ENCODE measurements at regions not wholly inside any gene's neighbourhood (a gene's known extent, or its start where the extent isn't known, plus 50 kb on each side); places are given as distances from the start of the nearest gene placed in this dataset.

DNA sequence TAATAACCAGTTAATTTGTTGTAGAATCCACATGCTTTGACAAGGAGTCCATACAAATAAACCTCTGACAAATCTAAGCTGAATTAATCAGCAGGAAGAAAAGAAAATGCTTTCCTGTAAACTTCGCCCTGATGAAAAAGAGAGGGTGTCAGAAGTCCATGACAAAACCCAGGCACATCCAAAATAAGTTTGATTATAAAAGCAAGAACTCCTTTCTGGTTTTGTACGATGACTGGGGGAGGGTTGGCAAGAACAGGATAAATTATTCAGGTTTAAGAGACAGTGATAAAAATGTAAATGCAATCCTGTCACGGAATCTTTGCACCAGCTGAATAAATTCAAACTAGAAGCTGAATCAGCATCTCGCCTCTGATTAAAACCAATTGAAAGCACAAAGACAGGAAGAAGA is 469.2 kb upstream of the TNP1 start:
- Histone ChIP-seq H3K4me2 (ENCODE audit: low read length) (no peak overlapping the region), H3K4me3 (ENCODE audit: low read depth, low read length, poor library complexity, severe bottlenecking) (no peak overlapping the region), H3K9me2 (ENCODE audit: insufficient read depth, low read length) (no peaks in the 10 kb centered on the region), H3K36me3 (ENCODE audit: insufficient read depth, low read length) (no peaks in the 10 kb centered on the region), H3K79me2 (ENCODE audit: insufficient read depth, low read depth, low read length) (no peaks in the 10 kb centered on the region), H2AFZ (ENCODE audit: low read length) (no peak overlapping the region), H3K4me1 (ENCODE audit: insufficient read depth, low read length, poor library complexity, severe bottlenecking) (no peaks in the 10 kb centered on the region), H3K9me3 (ENCODE audit: low read length) (no peaks in the 10 kb centered on the region), H3K27ac (ENCODE audit: low read depth, low read length, poor library complexity, severe bottlenecking) (no peak overlapping the region), H4K20me1 (ENCODE audit: insufficient read depth, low read length) (no peaks in the 10 kb centered on the region)
- BruUV-seq (replicated peaks): no TSS peak
- TF ChIP-seq, protein P1, sequence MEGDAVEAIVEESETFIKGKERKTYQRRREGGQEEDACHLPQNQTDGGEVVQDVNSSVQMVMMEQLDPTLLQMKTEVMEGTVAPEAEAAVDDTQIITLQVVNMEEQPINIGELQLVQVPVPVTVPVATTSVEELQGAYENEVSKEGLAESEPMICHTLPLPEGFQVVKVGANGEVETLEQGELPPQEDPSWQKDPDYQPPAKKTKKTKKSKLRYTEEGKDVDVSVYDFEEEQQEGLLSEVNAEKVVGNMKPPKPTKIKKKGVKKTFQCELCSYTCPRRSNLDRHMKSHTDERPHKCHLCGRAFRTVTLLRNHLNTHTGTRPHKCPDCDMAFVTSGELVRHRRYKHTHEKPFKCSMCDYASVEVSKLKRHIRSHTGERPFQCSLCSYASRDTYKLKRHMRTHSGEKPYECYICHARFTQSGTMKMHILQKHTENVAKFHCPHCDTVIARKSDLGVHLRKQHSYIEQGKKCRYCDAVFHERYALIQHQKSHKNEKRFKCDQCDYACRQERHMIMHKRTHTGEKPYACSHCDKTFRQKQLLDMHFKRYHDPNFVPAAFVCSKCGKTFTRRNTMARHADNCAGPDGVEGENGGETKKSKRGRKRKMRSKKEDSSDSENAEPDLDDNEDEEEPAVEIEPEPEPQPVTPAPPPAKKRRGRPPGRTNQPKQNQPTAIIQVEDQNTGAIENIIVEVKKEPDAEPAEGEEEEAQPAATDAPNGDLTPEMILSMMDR (conservative IDR thresholded peaks at IDR 0.05; ENCODE audit: low read length): no peak
- no peak for TF ChIP-seq EZH2phosphoT487 (IDR thresholded peaks at IDR 0.05; ENCODE audit: borderline replicate concordance, low read depth, low read length)
- intact Hi-C loops (cut with micrococcal nuclease; ENCODE audit: unreplicated experiment): no loop called here
- ChIA-PET CTCF (ENCODE audit: unreplicated experiment) (no interaction called here), POLR2A (interaction anchor here (0.5 to 1.0 kb wide), 3 partner anchors 9 to 114 kb away, joined by 4 to 6 read pairs (median 4); no protein-coding TSS in a partner anchor)
- no peak for DNase-seq (ENCODE audit: low spot score)

DNA sequence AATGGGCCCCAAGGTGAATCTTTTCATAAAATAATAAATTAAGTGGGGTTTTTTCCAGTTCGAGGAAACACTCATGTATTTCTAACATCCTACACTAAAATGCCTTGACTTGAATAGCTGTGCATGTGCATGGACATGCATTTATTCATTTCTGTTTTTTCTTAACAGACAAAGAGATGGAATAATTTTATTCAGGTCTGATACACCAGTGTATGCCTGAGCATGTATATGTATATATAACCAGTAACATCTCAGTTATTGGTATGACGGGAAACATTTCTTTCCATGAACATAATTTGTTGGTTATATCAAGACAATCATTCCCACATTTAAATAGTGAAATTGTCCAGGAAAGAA is 468.7 kb upstream of the TNP1 start:
- intact Hi-C loops (cut with micrococcal nuclease; ENCODE audit: unreplicated experiment): no loop called here
- ChIA-PET CTCF (ENCODE audit: unreplicated experiment) (no interaction called here), POLR2A (interaction anchor here (1.0 kb wide), 1 partner anchor 10 kb away, joined by 6 read pairs; no protein-coding TSS in a partner anchor)
- no peak for DNase-seq (ENCODE audit: low spot score)
- no peaks in the 10 kb centered on the region for H3K9me3 ChIP-seq (ENCODE audit: low read length)
- H3K79me2 ChIP-seq (ENCODE audit: insufficient read depth, low read depth, low read length): no peaks in the 10 kb centered on the region
- H3K4me1 ChIP-seq (ENCODE audit: insufficient read depth, low read length, poor library complexity, severe bottlenecking): no peaks in the 10 kb centered on the region
- H3K4me3 ChIP-seq (ENCODE audit: low read depth, low read length, poor library complexity, severe bottlenecking): no peak overlapping the region
- H3K4me2 ChIP-seq (ENCODE audit: low read length): no peak overlapping the region
- H3K27ac ChIP-seq (ENCODE audit: low read depth, low read length, poor library complexity, severe bottlenecking): no peak overlapping the region
- TF ChIP-seq EZH2phosphoT487 (IDR thresholded peaks at IDR 0.05; ENCODE audit: borderline replicate concordance, low read depth, low read length): no peak
- TF ChIP-seq, protein P1 (conservative IDR thresholded peaks at IDR 0.05; ENCODE audit: low read length): no peak
- no peak overlapping the region for H2AFZ ChIP-seq (ENCODE audit: low read length)
- no TSS peak for BruUV-seq (replicated peaks)
- no peaks in the 10 kb centered on the region for H3K9me2 ChIP-seq (ENCODE audit: insufficient read depth, low read length)
- H4K20me1 ChIP-seq (ENCODE audit: insufficient read depth, low read length): no peaks in the 10 kb centered on the region
- no peaks in the 10 kb centered on the region for H3K36me3 ChIP-seq (ENCODE audit: insufficient read depth, low read length)

DNA sequence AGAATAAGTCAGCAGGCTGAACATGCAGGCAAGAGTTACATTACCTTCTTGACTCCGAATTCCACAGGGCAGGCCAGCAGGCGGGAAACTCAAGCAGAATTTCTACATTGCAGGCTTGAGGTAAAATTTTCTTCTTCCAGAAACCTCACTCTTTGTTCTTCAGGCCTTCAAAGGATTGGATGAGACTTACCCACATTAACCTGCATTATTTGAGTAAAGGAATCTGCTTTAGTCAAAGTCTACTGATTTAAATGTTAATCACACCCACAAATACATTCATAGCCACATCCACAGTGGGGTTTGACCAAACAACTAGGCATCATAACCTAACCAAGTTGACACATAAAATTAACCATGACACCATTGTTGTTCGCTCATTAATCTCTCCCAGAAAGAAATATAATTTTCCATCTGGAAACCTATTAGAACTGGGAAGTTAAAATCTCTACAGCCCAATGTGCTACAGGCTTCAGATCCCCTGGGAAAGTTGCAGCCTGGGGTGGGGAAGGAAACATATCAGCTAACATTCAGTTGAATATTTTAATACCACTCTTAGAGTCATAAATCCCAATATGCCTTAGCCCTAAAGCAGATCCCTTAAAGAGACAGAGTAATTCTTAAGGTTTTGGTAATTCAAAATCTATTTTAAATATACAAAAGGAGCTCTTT is 468.2 kb upstream of the TNP1 start:
- no peaks in the 10 kb centered on the region for H3K79me2 ChIP-seq (ENCODE audit: insufficient read depth, low read depth, low read length)
- ChIA-PET CTCF (ENCODE audit: unreplicated experiment) (no interaction called here), POLR2A (interaction anchor here (1.0 kb wide), 1 partner anchor 10 kb away, joined by 6 read pairs; no protein-coding TSS in a partner anchor)
- no peaks in the 10 kb centered on the region for H3K9me3 ChIP-seq (ENCODE audit: low read length)
- intact Hi-C loops (cut with micrococcal nuclease; ENCODE audit: unreplicated experiment): no loop called here
- H3K36me3 ChIP-seq (ENCODE audit: insufficient read depth, low read length): no peaks in the 10 kb centered on the region
- TF ChIP-seq EZH2phosphoT487 (IDR thresholded peaks at IDR 0.05; ENCODE audit: borderline replicate concordance, low read depth, low read length): no peak
- TF ChIP-seq, protein P1 (conservative IDR thresholded peaks at IDR 0.05; ENCODE audit: low read length): no peak
- no peak for DNase-seq (ENCODE audit: low spot score)
- no peaks in the 10 kb centered on the region for H3K4me1 ChIP-seq (ENCODE audit: insufficient read depth, low read length, poor library complexity, severe bottlenecking)
- no peaks in the 10 kb centered on the region for H3K9me2 ChIP-seq (ENCODE audit: insufficient read depth, low read length)
- H3K27ac ChIP-seq (ENCODE audit: low read depth, low read length, poor library complexity, severe bottlenecking): no peak overlapping the region
- no peak overlapping the region for H3K4me3 ChIP-seq (ENCODE audit: low read depth, low read length, poor library complexity, severe bottlenecking)
- no TSS peak for BruUV-seq (replicated peaks)
- no peak overlapping the region for H3K4me2 ChIP-seq (ENCODE audit: low read length)
- no peaks in the 10 kb centered on the region for H4K20me1 ChIP-seq (ENCODE audit: insufficient read depth, low read length)
- H2AFZ ChIP-seq (ENCODE audit: low read length): no peak overlapping the region
